GM19328 (cell line): ENCODE measurements at regions not wholly inside any gene's neighbourhood (a gene's known extent, or its start where the extent isn't known, plus 50 kb on each side); places are given as distances from the start of the nearest gene placed in this dataset.
A peak's percentile ranks its signal among the peaks of the same experiment; 100 is the strongest.

Experiments used
- ATAC-seq: cut with Tn5 transposase; IDR thresholded peaks from one replicate; pipeline ENCODE4 v1.9.1; 2021; ENCODE audit warnings: mild to moderate bottlenecking, moderate library complexity; ENCODE audit not compliant: unreplicated experiment

- ATAC-seq, result peak; percentile 62
These were observed 203.5 kb upstream of the TET2 start for GRCh38 chr4:104942990-104943743.

GRCh38 chr4:104944596-104944995 is 202.1 kb upstream of the TET2 start:
- ATAC-seq, result no peak

- ATAC-seq, result peak; percentile 23
These were observed 182.1 kb upstream of the TET2 start for GRCh38 chr4:104964410-104965175.

- peak; percentile 92 for ATAC-seq
These were observed 180.2 kb upstream of the TET2 start for GRCh38 chr4:104966349-104967033.

- no peak for ATAC-seq
These were observed 179.7 kb upstream of the TET2 start for GRCh38 chr4:104967034-104967401.

- ATAC-seq, result no peak
These were observed 177.1 kb upstream of the TET2 start for GRCh38 chr4:104969394-104970082.

- no peak for ATAC-seq
These were observed 175.2 kb upstream of the TET2 start for GRCh38 chr4:104971462-104971861.

GRCh38 chr4:104973708-104974107 is 173.0 kb upstream of the TET2 start:
- ATAC-seq, result peak; percentile 53

- ATAC-seq, result no peak
These were observed 171.1 kb upstream of the TET2 start for GRCh38 chr4:104975617-104976016.

- ATAC-seq, result no peak
These were observed 170.4 kb upstream of the TET2 start for GRCh38 chr4:104976262-104976661.

- no peak for ATAC-seq
These were observed 167.5 kb upstream of the TET2 start for GRCh38 chr4:104979083-104979760.

- no peak for ATAC-seq
These were observed 163.0 kb upstream of the TET2 start for GRCh38 chr4:104983615-104984179.

- no peak for ATAC-seq
These were observed 160.4 kb upstream of the TET2 start for GRCh38 chr4:104986306-104986705.

GRCh38 chr4:104989371-104989770 is 157.3 kb upstream of the TET2 start:
- no peak for ATAC-seq

GRCh38 chr4:105002278-105002677 is 144.4 kb upstream of the TET2 start:
- no peak for ATAC-seq

- no peak for ATAC-seq
These were observed 132.4 kb upstream of the TET2 start for GRCh38 chr4:105014234-105014633.

- no peak for ATAC-seq
These were observed 132.0 kb upstream of the TET2 start for GRCh38 chr4:105014635-105015034.

GRCh38 chr4:105015750-105016149 is 130.9 kb upstream of the TET2 start:
- ATAC-seq, result no peak

GRCh38 chr4:105022811-105023667 is 123.6 kb upstream of the TET2 start:
- no peak for ATAC-seq
